ENCODE measurements at regions not wholly inside any gene's neighbourhood (a gene's known extent, or its start where the extent isn't known, plus 50 kb on each side); places are given as distances from the start of the nearest gene placed in this dataset.

DNA sequence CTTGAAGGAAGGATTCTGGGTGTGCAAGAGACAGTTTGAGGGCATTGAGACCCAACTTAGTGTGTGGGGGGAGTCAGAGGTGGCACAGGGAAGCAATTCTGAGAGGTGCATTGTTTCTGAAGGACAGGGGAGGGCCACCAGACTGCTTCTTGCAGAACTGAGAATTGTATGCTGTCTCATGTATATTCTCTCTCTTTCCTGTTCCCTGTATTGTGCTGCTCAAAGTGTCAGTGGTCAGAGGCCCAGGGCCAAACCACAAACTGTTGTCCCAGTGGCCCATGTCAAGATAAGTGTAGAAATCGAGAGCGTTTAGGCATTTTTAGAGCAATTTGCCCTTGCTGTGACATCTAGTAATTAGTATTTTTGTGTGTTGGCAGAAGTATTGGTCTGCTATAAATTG is 567.1 kb downstream of the EDEM1 start:
- ChIA-PET CTCF (ENCODE audit: partially characterized antibody) (no interaction called here), POLR2A (ENCODE audit: partially characterized antibody) (no interaction called here)
- Mint-ChIP-seq H3K27me3 (no peaks in the 10 kb centered on the region), H3K4me1 (no peaks in the 10 kb centered on the region), H3K27ac (no peak overlapping the region), H3K36me3 (no peaks in the 10 kb centered on the region), H3K4me3 (no peak overlapping the region), H3K9me3 (peaks cover 0 to 6% (median 1%) of the 10 kb centered on the region in 8 donors)
- intact Hi-C loops (cut with micrococcal nuclease), result no loop called here
- no peaks in the 10 kb centered on the region for H3K4me1 ChIP-seq (ENCODE audit: insufficient read depth, low read length)
- no peak overlapping the region for H3K4me3 ChIP-seq (ENCODE audit: low read length in 2 of 2)
- no peaks in the 10 kb centered on the region for H3K9me3 ChIP-seq (ENCODE audit: control insufficient read depth in 1 of 2, low read length in 2 of 2)
- H3K27me3 ChIP-seq (ENCODE audit: insufficient read depth, low read length), result no peaks in the 10 kb centered on the region
- H3K36me3 ChIP-seq (ENCODE audit: insufficient read depth, low read length), result no peaks in the 10 kb centered on the region
- DNase-seq, result no peak
- H3K27ac ChIP-seq (ENCODE audit: low read depth, low read length), result no peak overlapping the region

DNA sequence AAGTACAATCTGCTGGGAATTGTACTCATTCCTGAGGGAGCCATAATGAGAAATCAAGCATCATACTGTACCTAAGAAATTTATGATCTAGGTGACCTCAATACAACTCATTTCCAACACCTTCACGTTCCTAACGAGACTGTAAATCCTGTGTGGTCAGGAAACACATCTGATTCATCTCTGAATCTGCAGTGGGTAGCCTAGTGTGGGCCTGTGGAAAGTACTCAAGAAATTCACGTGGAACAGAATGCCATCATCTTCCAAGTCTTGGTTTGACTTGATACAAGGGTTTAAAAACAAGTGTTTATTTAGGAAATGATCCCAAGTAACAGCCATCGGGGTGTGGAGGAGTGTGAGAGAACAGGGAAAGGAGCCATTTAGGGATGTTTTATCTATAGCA is 568.9 kb downstream of the EDEM1 start:
- Histone ChIP-seq H3K27ac (ENCODE audit: low read depth, low read length) (no peak overlapping the region), H3K36me3 (ENCODE audit: insufficient read depth, low read length) (no peaks in the 10 kb centered on the region), H3K27me3 (ENCODE audit: insufficient read depth, low read length) (no peaks in the 10 kb centered on the region), H3K4me1 (ENCODE audit: insufficient read depth, low read length) (no peaks in the 10 kb centered on the region), H3K4me3 (ENCODE audit: low read length in 2 of 2) (no peak overlapping the region), H3K9me3 (ENCODE audit: control insufficient read depth in 1 of 2, low read length in 2 of 2) (no peaks in the 10 kb centered on the region)
- Mint-ChIP-seq H3K9me3 (peaks cover 0 to 3% (median under 1%) of the 10 kb centered on the region in 8 donors), H3K27ac (no peak overlapping the region), H3K36me3 (no peaks in the 10 kb centered on the region), H3K4me1 (no peaks in the 10 kb centered on the region), H3K27me3 (no peaks in the 10 kb centered on the region), H3K4me3 (no peak overlapping the region)
- intact Hi-C loops (cut with micrococcal nuclease), result no loop called here
- ChIA-PET POLR2A (ENCODE audit: partially characterized antibody) (no interaction called here), CTCF (ENCODE audit: partially characterized antibody) (interaction anchor here (1.2 to 1.3 kb wide), 2 partner anchors 10 to 12 kb away, joined by 3 read pairs; no protein-coding TSS in a partner anchor)
- DNase-seq, result no peak

DNA sequence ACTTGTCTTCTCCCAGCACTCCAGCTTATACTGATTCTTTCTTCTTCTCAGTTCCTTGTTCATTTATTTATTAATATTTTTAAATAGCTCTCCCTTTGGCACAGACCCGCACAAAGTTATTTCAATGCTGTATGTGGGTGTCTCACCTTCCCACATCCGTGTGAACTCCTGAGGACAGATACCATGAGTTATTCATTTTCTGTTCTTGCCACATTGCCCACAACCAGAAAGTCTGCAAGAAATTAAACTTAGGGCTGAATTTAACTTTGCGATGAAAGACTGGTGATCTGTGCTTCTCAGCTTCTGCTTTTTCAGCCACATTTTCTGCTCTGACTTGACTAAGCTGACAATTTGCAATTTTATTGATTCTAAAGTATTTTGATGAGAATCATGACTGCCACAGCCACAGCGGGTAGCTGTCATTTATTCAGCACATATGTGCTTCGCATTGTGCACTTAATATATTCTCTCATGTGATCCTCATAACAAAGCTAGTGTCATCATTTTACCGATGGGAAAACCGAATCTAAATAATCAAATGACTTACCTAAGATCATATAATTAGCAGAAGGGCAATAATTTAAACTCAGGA is 569.8 kb downstream of the EDEM1 start:
- Histone ChIP-seq H3K4me1 (ENCODE audit: insufficient read depth, low read length) (no peaks in the 10 kb centered on the region), H3K9me3 (ENCODE audit: control insufficient read depth in 1 of 2, low read length in 2 of 2) (no peaks in the 10 kb centered on the region), H3K4me3 (ENCODE audit: low read length in 2 of 2) (no peak overlapping the region), H3K27me3 (ENCODE audit: insufficient read depth, low read length) (no peaks in the 10 kb centered on the region), H3K36me3 (ENCODE audit: insufficient read depth, low read length) (no peaks in the 10 kb centered on the region), H3K27ac (ENCODE audit: low read depth, low read length) (no peak overlapping the region)
- Mint-ChIP-seq H3K36me3 (no peaks in the 10 kb centered on the region), H3K4me3 (no peak overlapping the region), H3K9me3 (peaks cover 0 to 3% (median 1%) of the 10 kb centered on the region in 8 donors), H3K27ac (no peak overlapping the region), H3K27me3 (no peaks in the 10 kb centered on the region), H3K4me1 (no peaks in the 10 kb centered on the region)
- POLR2A ChIA-PET (ENCODE audit: partially characterized antibody), result no interaction called here
- intact Hi-C loops (cut with micrococcal nuclease), result no loop called here
- CTCF ChIA-PET (ENCODE audit: partially characterized antibody), result interaction anchor here (1.3 kb wide), 1 partner anchor 11 kb away, joined by 3 read pairs; no protein-coding TSS in a partner anchor
- no peak for DNase-seq

DNA sequence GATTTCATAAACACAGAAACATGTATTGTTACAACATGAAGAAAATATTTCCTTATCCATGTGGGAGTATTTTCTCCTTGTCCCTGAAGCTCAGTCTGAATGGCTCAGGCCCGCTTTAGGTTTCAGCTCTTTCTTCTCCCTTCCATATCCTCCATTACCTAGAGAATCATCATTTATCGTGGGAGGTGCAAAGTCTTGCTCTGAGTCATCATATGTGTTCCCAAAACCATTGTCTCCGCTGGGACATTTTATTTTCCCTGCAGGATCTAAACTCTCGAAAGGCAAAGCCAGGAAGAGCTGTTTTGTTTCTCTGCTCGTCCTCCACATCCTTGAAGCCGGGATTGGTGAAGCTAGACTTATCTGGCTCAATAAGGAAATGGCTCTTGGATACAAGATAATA is 571.2 kb downstream of the EDEM1 start:
- Histone ChIP-seq H3K4me1 (ENCODE audit: insufficient read depth, low read length) (no peaks in the 10 kb centered on the region), H3K9me3 (ENCODE audit: control insufficient read depth in 1 of 2, low read length in 2 of 2) (no peaks in the 10 kb centered on the region), H3K4me3 (ENCODE audit: low read length in 2 of 2) (no peak overlapping the region), H3K27me3 (ENCODE audit: insufficient read depth, low read length) (no peaks in the 10 kb centered on the region), H3K36me3 (ENCODE audit: insufficient read depth, low read length) (no peaks in the 10 kb centered on the region), H3K27ac (ENCODE audit: low read depth, low read length) (no peak overlapping the region)
- H3K36me3 Mint-ChIP-seq, result no peaks in the 10 kb centered on the region
- no peak overlapping the region for H3K27ac Mint-ChIP-seq
- ChIA-PET POLR2A (ENCODE audit: partially characterized antibody) (no interaction called here), CTCF (ENCODE audit: partially characterized antibody) (no interaction called here)
- no peaks in the 10 kb centered on the region for H3K4me1 Mint-ChIP-seq
- no peak for DNase-seq
- no peaks in the 10 kb centered on the region for H3K27me3 Mint-ChIP-seq
- intact Hi-C loops (cut with micrococcal nuclease), result no loop called here
- H3K4me3 Mint-ChIP-seq, result no peak overlapping the region
- peaks cover 0 to 4% (median 0%) of the 10 kb centered on the region in 8 donors for H3K9me3 Mint-ChIP-seq

DNA sequence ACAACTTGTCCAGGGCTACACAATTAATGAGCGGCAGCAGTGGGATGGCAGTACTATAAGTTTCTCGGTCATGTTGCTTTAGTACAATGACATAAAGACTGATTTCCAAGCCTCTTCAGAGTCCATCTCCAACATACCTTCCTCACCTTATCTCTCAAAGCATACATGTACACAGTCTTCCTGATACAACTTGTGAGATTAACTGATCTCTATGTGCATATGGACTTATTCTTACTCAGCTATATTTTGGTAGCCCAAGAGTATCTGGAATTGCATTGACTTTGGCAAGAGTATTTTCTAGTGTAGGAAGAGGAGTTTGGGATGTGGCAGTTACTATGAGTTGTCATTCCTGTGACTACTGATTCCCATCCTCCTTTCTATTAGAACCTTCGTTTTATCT is 575.0 kb downstream of the EDEM1 start:
- no peak for DNase-seq
- H3K27ac Mint-ChIP-seq, result no peak overlapping the region
- no peaks in the 10 kb centered on the region for H3K9me3 ChIP-seq (ENCODE audit: control insufficient read depth in 1 of 2, low read length in 2 of 2)
- CTCF ChIA-PET (ENCODE audit: partially characterized antibody), result no interaction called here
- no peaks in the 10 kb centered on the region for H3K4me1 ChIP-seq (ENCODE audit: insufficient read depth, low read length)
- H3K27me3 ChIP-seq (ENCODE audit: insufficient read depth, low read length), result no peaks in the 10 kb centered on the region
- no peak overlapping the region for H3K4me3 ChIP-seq (ENCODE audit: low read length in 2 of 2)
- intact Hi-C loops (cut with micrococcal nuclease), result no loop called here
- H3K36me3 ChIP-seq (ENCODE audit: insufficient read depth, low read length), result no peaks in the 10 kb centered on the region
- POLR2A ChIA-PET (ENCODE audit: partially characterized antibody), result no interaction called here
- no peak overlapping the region for H3K27ac ChIP-seq (ENCODE audit: low read depth, low read length)
- no peaks in the 10 kb centered on the region for H3K27me3 Mint-ChIP-seq
- peaks cover 0 to 3% (median 0%) of the 10 kb centered on the region in 8 donors for H3K9me3 Mint-ChIP-seq
- H3K4me3 Mint-ChIP-seq, result no peak overlapping the region
- H3K4me1 Mint-ChIP-seq, result no peaks in the 10 kb centered on the region
- H3K36me3 Mint-ChIP-seq, result no peaks in the 10 kb centered on the region

DNA sequence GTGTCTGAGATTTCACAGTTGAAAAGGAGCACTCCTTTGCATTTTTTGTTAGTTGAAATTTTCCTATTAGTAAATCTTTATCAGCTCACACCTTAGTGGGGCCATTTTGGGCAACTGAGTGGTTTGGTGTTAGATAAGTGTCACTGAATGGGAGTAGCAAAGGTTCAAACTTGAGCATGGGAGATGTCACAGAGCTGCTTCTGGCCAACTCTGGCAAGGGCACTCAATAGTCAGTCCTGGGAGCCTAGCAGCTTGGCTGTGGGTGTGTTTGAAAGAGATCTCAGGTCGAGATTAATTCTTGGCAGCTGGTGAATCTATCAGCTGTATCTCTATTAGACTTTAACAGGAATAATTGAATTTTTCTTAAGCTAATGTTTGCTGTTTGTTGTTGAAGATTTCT is 579.3 kb downstream of the EDEM1 start:
- Histone ChIP-seq H3K36me3 (ENCODE audit: insufficient read depth, low read length) (no peaks in the 10 kb centered on the region), H3K4me1 (ENCODE audit: insufficient read depth, low read length) (no peaks in the 10 kb centered on the region), H3K27ac (ENCODE audit: low read depth, low read length) (no peak overlapping the region), H3K4me3 (ENCODE audit: low read length in 2 of 2) (no peak overlapping the region), H3K9me3 (ENCODE audit: control insufficient read depth in 1 of 2, low read length in 2 of 2) (no peaks in the 10 kb centered on the region), H3K27me3 (ENCODE audit: insufficient read depth, low read length) (no peaks in the 10 kb centered on the region)
- ChIA-PET CTCF (ENCODE audit: partially characterized antibody) (no interaction called here), POLR2A (ENCODE audit: partially characterized antibody) (no interaction called here)
- H3K27ac Mint-ChIP-seq, result no peak overlapping the region
- intact Hi-C loops (cut with micrococcal nuclease), result no loop called here
- H3K9me3 Mint-ChIP-seq, result peaks cover 0 to 5% (median 0%) of the 10 kb centered on the region in 8 donors
- no peaks in the 10 kb centered on the region for H3K36me3 Mint-ChIP-seq
- no peak overlapping the region for H3K4me3 Mint-ChIP-seq
- peaks cover 0 to 2% (median 0%) of the 10 kb centered on the region in 4 donors for H3K4me1 Mint-ChIP-seq
- no peak for DNase-seq
- no peaks in the 10 kb centered on the region for H3K27me3 Mint-ChIP-seq

DNA sequence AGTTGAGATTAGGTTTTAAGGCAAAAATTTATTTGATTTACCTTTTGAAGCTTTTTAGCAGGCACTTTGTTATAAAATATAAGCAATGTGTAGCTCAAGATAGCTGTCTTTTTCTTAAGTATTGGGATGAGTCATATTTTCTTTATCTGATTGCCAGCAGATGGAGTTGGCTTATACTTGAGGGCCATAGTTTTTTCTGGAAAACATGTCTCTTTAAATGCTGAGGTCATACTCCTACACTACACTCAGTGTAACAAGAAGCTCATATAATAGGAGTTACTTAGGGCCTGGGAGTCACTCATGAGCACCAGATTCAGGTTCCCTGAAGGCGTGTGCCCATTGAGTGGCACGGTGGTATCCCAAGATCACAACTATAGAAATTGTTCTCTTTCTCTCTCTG is 579.8 kb downstream of the EDEM1 start:
- Histone ChIP-seq H3K4me3 (ENCODE audit: low read length in 2 of 2) (no peak overlapping the region), H3K4me1 (ENCODE audit: insufficient read depth, low read length) (no peaks in the 10 kb centered on the region), H3K9me3 (ENCODE audit: control insufficient read depth in 1 of 2, low read length in 2 of 2) (no peaks in the 10 kb centered on the region), H3K36me3 (ENCODE audit: insufficient read depth, low read length) (no peaks in the 10 kb centered on the region), H3K27me3 (ENCODE audit: insufficient read depth, low read length) (no peaks in the 10 kb centered on the region), H3K27ac (ENCODE audit: low read depth, low read length) (no peak overlapping the region)
- no peaks in the 10 kb centered on the region for H3K36me3 Mint-ChIP-seq
- no peak overlapping the region for H3K27ac Mint-ChIP-seq
- H3K9me3 Mint-ChIP-seq, result peaks cover 0 to 5% (median 0%) of the 10 kb centered on the region in 8 donors
- ChIA-PET POLR2A (ENCODE audit: partially characterized antibody) (no interaction called here), CTCF (ENCODE audit: partially characterized antibody) (no interaction called here)
- H3K27me3 Mint-ChIP-seq, result no peaks in the 10 kb centered on the region
- H3K4me3 Mint-ChIP-seq, result no peak overlapping the region
- intact Hi-C loops (cut with micrococcal nuclease), result no loop called here
- H3K4me1 Mint-ChIP-seq, result peaks cover 0 to 2% (median 0%) of the 10 kb centered on the region in 4 donors
- no peak for DNase-seq

Measured in CD4-positive, alpha-beta memory T cell (primary cell).